ENCODE measurements at regions not wholly inside any gene's neighbourhood (a gene's known extent, or its start where the extent isn't known, plus 50 kb on each side); places are given as distances from the start of the nearest gene placed in this dataset.

DNA sequence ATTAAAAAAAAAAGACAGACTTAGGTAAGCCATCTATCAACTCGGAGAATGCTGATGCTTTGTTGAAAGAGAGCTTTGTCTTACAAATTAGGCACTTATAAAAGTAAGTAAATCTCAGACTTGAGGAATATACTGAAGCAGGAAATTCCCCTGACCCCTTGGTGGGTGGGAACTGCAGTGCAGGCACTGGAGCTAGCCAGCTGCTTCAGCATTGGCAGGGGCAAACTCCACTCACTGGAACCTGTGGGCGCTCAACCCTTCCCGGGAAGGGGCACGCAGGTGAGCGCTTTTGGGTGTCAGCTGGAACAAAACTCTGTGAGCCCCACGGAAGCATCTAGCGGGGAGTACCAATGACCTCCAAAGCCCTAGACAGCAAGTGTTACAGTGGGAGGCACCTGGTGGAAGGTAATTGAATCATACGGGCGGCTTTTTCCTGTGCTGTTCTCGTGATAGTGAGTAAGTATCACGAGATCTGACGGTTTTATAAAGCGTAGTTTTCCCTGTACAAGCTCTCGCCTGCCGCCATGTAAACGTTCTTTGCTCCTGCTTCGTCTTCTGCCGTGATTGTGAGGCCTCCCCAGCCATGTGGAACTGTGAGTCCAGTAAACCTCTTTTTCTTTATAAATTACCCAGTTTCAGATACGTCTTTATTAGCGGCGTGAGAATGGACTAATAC is 628.0 kb upstream of the CDH18 start:
- DNase-seq, result no peak

GRCh38 chr5:20611620-20612019 is 623.6 kb upstream of the CDH18 start:
- no peak for DNase-seq

DNA sequence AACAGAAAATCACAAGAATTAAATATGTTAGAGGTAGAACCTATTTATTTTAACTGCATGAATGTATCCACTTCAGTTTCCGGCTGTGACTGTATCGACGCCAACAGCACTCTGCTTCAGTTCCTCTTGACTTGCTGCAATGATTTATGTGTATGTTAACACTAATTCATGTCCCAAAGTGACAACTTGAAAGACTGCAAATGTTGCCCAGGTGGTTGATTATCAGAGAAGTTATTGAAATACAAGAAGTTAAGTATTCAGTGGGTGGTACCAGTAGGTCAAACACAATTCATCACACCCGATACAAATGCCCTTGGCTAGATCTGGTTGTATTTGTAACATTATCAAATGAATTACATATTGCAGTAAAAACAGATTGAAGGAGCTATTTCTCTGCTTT is 622.7 kb upstream of the CDH18 start:
- no peak for DNase-seq

DNA sequence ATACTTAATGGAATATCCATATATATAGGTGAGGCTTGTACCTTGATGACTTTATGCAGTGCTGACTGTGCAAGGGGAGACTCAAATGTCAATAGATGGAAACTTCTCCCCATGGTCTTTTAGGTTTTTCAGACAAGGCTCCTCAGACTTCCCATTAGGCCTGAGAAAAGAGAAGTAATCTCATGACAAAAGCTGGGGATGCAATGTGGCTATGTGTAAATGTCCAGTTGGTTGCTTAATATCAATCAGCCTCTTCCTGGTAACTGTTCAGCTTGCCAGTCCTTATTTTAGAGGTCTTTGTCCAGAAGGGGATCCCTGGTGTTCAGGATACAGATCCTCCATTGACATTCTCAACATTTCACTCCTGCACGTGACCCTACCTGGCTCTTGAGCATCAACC is 621.1 kb upstream of the CDH18 start:
- no peak for DNase-seq

DNA sequence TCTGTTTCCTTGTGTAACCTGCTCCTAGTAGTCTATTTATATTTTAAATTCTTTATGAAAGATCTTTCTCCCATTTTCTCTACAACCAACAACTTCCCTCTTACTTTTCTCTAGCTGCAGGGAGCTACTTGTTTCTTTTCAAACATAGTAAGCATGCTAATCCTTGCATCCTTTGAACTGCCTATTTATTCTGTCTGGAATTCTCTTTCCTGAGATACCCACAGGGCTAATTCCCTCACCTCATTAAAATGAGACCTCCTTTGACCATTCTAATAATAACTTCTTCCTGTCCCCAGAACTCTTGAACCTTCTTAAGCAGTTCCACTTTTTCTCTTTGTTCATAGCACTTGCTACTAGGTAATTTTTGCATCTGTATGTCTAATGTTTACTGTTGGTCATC is 620.6 kb upstream of the CDH18 start:
- DNase-seq, result no peak

- no peak for DNase-seq
These were observed 617.9 kb upstream of the CDH18 start for GRCh38 chr5:20605732-20606525.

DNA sequence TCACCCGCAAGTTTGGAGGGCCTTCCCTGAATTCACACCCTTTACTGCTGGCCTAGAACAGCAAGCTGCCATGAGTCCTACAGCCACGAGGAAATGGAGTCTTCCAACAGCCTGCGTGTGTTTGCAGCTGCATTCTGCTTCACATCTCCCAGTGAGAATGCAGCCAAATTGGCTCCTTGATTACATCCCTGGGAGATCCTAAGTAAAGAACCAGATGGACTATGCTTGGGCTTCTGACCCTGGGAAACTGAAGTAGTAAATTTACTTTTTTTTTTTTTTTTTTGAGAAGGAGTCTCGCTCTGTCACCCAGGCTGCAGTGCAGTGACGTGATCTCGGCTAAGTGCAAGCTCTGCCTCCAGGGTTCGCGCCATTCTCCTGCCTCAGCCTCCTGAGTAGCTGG is 617.0 kb upstream of the CDH18 start:
- no peak for DNase-seq

DNA sequence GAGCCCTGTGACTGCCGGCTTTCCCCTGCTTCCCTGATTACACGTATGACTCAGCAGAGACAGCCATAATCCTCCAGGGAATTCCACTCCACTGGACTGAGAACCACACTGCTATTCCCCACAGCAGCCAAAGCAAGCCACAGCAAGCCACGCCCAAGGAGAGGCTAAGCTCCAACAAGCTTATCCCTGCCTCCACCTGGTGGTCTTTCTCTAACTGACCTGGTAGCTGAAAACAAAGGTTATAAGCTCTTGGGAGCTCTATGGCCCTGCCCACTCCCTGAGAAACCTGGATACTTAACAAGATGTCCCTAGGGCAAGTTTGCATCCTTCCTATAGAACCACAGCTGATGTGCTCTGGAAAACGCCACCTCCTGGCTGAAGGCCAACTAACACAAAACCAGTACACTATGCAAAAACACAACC is 613.7 kb upstream of the CDH18 start:
- DNase-seq, result no peak

DNA sequence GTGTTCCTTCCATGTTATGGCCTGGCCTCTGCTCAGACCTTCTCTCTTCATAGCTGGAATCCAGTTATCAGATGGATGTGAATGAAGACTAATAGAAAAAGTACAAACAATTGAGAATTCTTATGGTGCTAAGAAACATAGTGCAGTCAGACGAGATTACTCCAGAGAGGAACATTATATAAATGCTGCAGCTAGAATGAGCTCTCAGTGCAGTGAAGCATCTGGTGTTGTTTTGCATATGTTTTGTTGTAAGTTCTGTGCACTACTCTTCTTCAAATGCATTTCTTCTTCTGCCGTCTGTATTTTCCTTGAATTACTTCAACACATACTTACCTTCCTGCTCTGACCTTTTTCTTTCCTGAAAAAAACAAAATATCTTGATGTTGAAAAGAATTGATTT is 602.4 kb upstream of the CDH18 start:
- no peak for DNase-seq

GRCh38 chr5:20575571-20575970 is 587.6 kb upstream of the CDH18 start:
- DNase-seq, result no peak

- DNase-seq, result no peak
These were observed 586.6 kb upstream of the CDH18 start for GRCh38 chr5:20574576-20574975.

DNA sequence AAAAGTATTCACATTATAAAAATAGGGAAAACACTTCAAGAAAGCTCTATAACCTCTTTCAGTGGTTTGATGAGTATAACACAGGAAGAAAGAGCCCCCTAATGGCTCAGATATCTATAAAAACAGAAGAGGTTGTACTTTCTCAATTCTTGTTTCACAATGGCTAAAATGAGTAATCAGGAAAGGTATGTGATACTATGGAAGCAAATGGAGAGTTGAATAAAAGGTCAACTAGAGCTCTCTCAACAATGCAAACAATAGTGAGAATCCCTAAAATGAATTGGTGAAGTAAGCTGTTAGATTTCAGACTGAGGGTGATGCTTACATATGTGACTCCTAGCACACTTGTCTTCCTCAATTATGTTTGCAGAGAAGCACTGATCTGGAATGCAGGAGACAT is 584.6 kb upstream of the CDH18 start:
- DNase-seq, result peak; percentile 35

GRCh38 chr5:20570486-20570885 is 582.5 kb upstream of the CDH18 start:
- no peak for DNase-seq

DNA sequence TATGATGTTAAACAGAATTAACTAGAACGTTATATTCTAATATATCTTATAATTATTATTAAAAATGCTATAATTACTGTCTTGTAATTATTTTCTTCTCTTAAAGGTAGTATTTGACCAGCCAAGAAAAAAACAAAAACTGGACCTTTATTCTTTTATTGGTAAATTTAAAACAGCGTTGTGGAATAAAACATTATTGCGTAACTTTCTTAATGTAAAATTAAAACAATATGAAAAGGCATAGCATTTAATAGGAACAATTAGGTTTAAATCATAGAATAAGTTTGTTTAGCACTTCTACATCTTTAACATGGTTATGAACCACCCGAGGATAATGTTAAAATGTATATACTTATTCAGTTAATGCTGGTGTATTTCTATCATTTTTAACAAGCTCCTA is 574.5 kb upstream of the CDH18 start:
- DNase-seq, result no peak

DNA sequence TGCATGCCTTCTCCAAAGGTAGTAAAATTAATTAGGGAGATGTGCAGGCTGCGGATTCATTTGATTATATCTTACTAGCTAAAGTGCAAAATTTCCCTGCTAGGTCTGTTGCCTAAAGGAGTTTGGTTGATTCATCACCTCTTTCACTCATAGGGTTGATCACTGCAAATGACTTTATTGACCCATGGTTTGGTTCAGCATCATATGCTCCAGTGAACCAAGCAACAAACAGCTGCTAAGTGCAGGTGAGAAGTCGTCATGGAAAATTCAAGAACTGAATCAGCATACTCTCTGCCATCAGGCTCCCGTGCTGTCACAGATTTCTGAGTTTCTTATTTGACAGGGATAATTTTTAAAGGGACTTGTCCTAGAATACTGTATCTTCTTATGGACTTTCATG is 571.8 kb upstream of the CDH18 start:
- no peak for DNase-seq

DNA sequence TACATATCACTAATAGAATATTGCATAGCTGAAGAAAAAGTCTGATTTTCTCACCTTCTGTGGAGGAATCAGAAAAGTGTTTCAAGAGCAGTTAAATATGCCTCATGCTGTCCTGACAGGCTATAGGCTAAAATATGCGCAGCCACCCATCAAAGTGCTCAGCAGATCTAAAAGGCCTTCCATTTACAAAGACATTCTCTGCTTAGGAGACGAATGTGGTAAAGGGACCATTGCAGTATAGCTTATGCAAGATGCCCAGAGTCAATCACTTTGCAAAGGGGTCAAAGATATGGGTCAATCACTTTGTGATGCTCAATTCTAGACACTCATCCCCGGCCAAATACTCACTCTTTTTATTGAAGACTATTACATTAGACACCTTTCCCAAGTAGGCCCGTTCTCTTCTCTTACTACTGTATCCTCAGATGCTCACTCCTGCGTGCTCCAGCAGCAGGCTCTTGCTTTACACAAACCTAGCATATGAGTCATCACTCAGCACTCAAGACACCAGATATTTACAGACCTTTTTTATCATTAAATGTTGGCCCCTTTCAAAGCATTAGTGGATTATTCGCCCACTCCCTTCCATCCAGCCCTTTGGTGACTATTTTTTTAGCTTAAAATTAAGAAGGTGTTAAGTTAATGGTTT is 568.2 kb upstream of the CDH18 start:
- no peak for DNase-seq

GRCh38 chr5:20555034-20555433 is 567.0 kb upstream of the CDH18 start:
- no peak for DNase-seq

- no peak for DNase-seq
These were observed 566.0 kb upstream of the CDH18 start for GRCh38 chr5:20554001-20554400.

GRCh38 chr5:20537911-20538703 is 550.1 kb upstream of the CDH18 start:
- DNase-seq, result no peak

DNA sequence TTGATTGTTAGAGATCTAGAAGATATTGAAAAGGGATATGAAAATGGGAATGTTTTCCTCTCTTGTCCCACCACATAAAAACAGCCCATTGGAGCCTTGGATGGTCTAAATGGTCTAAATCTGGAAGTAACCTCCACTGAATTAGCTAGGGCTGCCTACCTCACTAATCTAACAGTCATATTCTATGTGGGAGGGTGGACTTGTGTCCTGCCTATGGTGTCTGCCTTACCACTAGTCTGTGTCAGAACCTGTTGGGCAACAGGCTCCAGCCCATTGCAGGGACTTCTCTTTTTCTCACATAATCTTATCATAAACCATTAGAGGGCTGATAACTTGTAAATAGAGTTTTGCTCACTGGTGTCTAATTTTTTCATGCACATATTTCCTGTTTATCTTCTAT is 548.8 kb upstream of the CDH18 start:
- DNase-seq, result no peak

DNA sequence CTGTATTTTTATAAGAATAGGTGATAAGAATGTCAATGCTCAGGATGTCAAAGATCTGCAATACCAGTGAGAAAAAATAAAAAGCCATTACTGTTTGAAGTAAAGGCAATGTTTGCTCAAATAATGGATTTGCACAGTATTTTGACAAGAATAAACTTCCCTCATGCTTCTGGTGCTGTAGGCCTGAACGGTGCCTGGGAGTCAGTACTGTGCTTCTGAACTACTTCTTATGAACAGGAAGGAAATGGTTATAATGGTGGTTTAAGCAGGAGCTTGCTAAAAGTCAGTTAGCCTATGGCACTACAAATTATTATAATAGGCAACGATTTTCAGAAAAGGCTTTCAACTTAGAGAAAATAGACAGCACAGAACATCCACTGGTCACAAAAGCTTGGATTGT is 548.3 kb upstream of the CDH18 start:
- no peak for DNase-seq

DNA sequence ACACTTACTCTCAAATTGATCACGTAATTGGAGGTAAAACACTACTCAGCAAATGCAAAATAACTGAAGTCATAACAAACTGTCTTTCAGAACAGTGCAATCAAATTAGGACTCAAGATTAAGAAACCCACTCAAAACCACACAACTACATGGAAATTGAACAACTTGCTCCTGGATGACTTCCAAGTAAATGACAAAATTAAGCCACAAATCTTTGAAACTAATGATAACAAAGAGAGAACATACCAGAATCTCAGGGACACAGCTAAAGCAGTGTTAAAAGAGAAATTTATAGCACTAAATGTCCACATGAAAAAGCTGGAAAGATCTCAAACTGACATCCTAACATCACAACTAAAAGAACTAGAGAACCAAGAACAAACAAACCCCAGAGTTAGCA is 540.5 kb upstream of the CDH18 start:
- no peak for DNase-seq

GRCh38 chr5:20524991-20525529 is 537.1 kb upstream of the CDH18 start:
- no peak for DNase-seq

Measured in NCI-H2029 treated with DMSO at 0.1 percent for 48 hours (cell line).